ENCODE measurements at regions not wholly inside any gene's neighbourhood (a gene's known extent, or its start where the extent isn't known, plus 50 kb on each side); places are given as distances from the start of the nearest gene placed in this dataset.

DNA sequence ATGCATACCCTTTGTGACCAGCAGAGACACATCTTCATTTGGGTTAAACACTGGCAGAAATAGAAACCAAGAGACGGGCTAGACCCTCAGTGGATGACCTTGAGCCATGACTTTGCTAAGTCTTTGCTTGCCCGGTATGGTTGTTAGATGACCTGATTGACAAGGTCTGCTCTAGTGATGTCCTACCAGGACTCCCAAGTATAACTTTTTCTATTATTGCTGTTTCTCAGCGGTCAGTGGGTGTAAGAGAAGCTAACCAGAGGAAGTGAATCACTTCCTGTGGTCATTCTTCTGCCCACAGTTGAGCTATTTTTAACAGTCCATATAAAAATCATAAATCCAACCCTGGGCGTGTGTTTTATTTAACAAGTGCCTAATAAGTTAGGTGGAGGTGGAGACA, 126.2 kb upstream of the ETS2 start:
- TF ChIP-seq, protein P1, sequence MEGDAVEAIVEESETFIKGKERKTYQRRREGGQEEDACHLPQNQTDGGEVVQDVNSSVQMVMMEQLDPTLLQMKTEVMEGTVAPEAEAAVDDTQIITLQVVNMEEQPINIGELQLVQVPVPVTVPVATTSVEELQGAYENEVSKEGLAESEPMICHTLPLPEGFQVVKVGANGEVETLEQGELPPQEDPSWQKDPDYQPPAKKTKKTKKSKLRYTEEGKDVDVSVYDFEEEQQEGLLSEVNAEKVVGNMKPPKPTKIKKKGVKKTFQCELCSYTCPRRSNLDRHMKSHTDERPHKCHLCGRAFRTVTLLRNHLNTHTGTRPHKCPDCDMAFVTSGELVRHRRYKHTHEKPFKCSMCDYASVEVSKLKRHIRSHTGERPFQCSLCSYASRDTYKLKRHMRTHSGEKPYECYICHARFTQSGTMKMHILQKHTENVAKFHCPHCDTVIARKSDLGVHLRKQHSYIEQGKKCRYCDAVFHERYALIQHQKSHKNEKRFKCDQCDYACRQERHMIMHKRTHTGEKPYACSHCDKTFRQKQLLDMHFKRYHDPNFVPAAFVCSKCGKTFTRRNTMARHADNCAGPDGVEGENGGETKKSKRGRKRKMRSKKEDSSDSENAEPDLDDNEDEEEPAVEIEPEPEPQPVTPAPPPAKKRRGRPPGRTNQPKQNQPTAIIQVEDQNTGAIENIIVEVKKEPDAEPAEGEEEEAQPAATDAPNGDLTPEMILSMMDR (IDR thresholded peaks at IDR 0.05; ENCODE audit: low read depth, low read length, missing control alignments): no peak
- DNase-seq (ENCODE audit: low read depth): no peak
- H3K4me3 ChIP-seq (ENCODE audit: low read depth, low read length): no peak overlapping the region

DNA sequence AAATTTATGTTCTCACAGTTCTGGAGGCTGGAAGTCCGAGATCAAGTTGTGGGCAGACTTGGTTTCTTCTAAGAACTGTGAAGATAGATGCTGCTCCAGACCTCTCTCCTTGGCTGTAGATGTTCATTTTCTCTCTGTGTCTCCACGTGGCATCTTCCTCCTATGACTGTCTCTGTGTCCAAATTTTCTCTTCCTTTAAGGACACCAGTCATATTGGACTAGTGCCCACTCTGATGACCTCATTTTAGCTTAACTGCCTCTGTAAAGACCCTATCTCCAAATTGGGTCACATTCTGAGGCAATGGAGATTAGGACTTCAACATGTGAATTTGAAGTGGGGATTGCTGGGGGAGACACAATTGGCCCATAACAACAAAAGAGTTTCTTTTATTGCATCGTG, 125.3 kb upstream of the ETS2 start:
- TF ChIP-seq, protein P1 (IDR thresholded peaks at IDR 0.05; ENCODE audit: low read depth, low read length, missing control alignments): no peak
- no peak overlapping the region for H3K4me3 ChIP-seq (ENCODE audit: low read depth, low read length)
- no peak for DNase-seq (ENCODE audit: low read depth)

DNA sequence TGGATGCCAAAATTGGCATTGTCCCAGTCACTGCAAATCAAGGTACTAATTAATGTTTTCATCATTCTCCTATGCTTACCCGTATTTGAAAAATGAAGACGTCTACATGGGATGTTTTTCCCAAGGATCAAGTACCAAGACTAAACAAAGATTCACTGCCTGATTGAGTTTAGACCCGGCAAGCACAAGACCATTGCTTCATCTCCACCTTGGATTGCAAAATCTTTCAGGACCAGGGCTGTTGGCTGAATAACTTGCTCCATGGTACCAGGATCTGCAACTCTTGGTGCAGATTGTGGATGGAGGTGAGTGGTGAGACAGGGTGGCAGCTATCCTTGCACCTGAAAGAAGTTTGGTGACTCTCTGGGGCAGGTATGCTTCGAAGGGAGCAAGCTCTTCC, 122.5 kb upstream of the ETS2 start:
- DNase-seq (ENCODE audit: low read depth): no peak
- no peak overlapping the region for H3K4me3 ChIP-seq (ENCODE audit: low read depth, low read length)
- TF ChIP-seq, protein P1 (IDR thresholded peaks at IDR 0.05; ENCODE audit: low read depth, low read length, missing control alignments): no peak

DNA sequence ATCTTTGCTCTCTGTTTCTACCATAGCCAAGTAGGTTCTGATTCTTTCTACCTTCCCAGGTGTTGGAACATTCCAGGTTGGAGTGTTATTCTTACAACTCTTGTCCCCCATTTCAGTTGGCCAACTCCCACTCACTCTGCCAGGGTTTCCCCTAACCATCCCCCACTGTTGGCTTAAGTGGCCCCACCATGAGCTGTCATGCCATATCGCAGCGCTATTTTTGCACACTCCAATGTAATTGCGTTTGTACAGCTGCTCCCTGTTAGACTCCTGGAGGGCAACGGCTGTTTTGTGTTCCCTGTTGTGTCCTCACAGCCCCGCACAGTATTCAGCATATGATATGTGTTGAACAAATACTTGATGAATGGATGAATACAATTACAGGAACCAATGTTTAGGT, 117.7 kb upstream of the ETS2 start:
- TF ChIP-seq, protein P1 (IDR thresholded peaks at IDR 0.05; ENCODE audit: low read depth, low read length, missing control alignments): no peak
- no peak for DNase-seq (ENCODE audit: low read depth)

DNA sequence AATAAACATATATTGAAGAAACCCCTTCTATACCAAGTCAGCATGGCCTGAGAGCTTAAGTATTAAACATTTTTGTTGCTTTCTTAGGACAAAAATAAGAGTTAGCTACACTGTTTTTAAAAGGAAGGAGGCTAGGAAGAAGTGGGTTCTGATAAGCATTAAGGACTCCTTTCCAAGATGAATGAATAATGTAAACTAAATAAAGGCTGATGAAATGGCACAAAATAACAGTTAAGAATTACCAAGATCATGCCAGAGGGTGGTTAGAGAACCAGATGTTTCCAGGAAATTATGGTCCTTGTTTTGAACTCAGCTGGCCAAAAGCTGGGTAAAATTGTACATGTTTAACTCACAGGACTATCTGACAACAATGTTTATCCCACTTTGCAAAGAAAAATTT, 114.1 kb upstream of the ETS2 start:
- no peak overlapping the region for H3K4me3 ChIP-seq (ENCODE audit: low read depth, low read length)
- DNase-seq (ENCODE audit: low read depth): no peak
- TF ChIP-seq, protein P1 (IDR thresholded peaks at IDR 0.05; ENCODE audit: low read depth, low read length, missing control alignments): no peak

More for the DNA sequence above, 117.7 kb upstream of the ETS2 start:
- H3K4me3 ChIP-seq (ENCODE audit: low read depth, low read length): no peak overlapping the region

DNA sequence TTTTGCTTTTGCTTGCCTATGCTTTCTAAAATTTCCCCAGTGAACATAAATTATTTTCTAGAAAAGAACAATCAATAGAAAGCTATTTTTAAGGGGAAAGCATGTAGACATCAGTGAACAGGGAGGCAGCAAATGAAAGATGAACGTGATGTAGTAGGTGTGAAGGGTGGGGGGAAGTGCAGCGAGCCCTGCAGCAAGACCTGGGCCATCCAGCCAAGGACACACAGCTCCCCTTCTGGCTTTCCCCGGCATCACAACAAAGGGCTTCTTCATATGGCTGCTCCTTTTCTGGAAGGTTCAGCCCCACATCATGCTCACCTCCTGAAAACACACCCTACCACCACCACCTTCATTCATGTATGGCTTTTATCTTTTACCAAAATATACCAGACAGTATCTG, 109.2 kb upstream of the ETS2 start:
- TF ChIP-seq, protein P1 (IDR thresholded peaks at IDR 0.05; ENCODE audit: low read depth, low read length, missing control alignments): peak; percentile 15
- H3K4me3 ChIP-seq (ENCODE audit: low read depth, low read length): no peak overlapping the region
- no peak for DNase-seq (ENCODE audit: low read depth)

DNA sequence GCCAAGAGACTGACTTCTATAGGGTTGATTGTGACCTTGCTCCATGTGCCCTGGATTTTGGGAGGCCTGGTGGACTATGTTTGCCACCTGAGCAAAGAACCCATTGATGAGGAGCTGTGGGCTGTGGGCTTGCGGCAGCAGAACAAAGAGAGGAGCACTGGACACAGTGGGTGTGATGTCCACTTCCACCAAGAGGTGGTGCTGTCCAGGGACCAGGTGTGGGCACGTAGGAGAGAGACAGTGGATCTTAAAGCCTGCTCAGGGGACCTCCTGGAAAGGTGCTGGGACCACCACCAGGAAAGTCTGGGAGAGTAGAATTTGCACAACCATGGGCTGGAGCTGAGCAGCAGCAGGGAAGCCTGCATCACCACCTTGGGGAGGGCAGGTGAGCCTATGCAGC, 106.7 kb upstream of the ETS2 start:
- TF ChIP-seq, protein P1 (IDR thresholded peaks at IDR 0.05; ENCODE audit: low read depth, low read length, missing control alignments): peak; percentile 31
- no peak for DNase-seq (ENCODE audit: low read depth)

More for the DNA sequence above, 106.7 kb upstream of the ETS2 start:
- H3K4me3 ChIP-seq (ENCODE audit: low read depth, low read length): no peak overlapping the region
